GM12878 (cell line): ENCODE measurements at regions not wholly inside any gene's neighbourhood (a gene's known extent, or its start where the extent isn't known, plus 50 kb on each side); places are given as distances from the start of the nearest gene placed in this dataset.

ENCODE experiments used
- CTCF ChIP-seq, 3 experiments: IDR thresholded peaks in 2 of 3; conservative IDR thresholded peaks in 1 of 3; 2 replicates each; pipeline ENCODE4 v1.5.1; 2011; ENCODE audit warnings: low read depth in 3 of 3, low read length in 3 of 3, mild to moderate bottlenecking in 3 of 3, control low read depth in 2 of 3, moderate library complexity in 2 of 3, inconsistent platforms in 1 of 3, mixed read lengths in 1 of 3; ENCODE audit not compliant: control insufficient read depth in 2 of 3, insufficient read depth in 1 of 3; ENCODE audit errors: extremely low read depth in 1 of 3
- EP300 ChIP-seq, 2 experiments: fragments of 150-350 bp in 1 of 2; IDR thresholded peaks; 2 replicates each; pipeline ENCODE4 v1.6.1; 2011 to 2012; ENCODE audit warnings: low read depth in 2 of 2, low read length in 2 of 2, borderline replicate concordance in 1 of 2, improper control_type of control experiment in 1 of 2, inconsistent platforms in 1 of 2; ENCODE audit not compliant: control insufficient read depth in 1 of 2
- FOS ChIP-seq: IDR thresholded peaks from 3 replicates; pipeline ENCODE4 v1.6.1; 2011; ENCODE audit warnings: borderline replicate concordance; ENCODE audit not compliant: insufficient read length; ENCODE audit errors: extremely low read depth
- FOXM1 ChIP-seq: IDR thresholded peaks from 2 replicates; pipeline ENCODE4 v1.6.1; 2012; ENCODE audit warnings: low read depth, mild to moderate bottlenecking, inconsistent platforms, low read length, moderate library complexity
- POLR2A ChIP-seq: IDR thresholded peaks from 2 replicates; pipeline ENCODE4 v1.6.1; 2011; ENCODE audit warnings: low read depth, mild to moderate bottlenecking, low read length
- POLR2AphosphoS2 ChIP-seq: IDR thresholded peaks from 2 replicates; pipeline ENCODE4 v1.6.1; 2011; ENCODE audit warnings: low read depth, mild to moderate bottlenecking, low read length, improper control_type of control experiment, moderate library complexity
- POLR2AphosphoS5 ChIP-seq: IDR thresholded peaks from 2 replicates; pipeline ENCODE4 v1.6.1; 2011; ENCODE audit warnings: mild to moderate bottlenecking, low read length, inconsistent platforms
- SMC3 ChIP-seq: IDR thresholded peaks from 2 replicates; pipeline ENCODE4 v1.6.1; 2011; ENCODE audit warnings: low read length, improper control_type of control experiment, borderline replicate concordance
- SRF ChIP-seq, 2 experiments: IDR thresholded peaks; 2 replicates each; pipeline ENCODE4 v1.6.1; 2011; ENCODE audit warnings: low read depth in 2 of 2, low read length in 2 of 2, mild to moderate bottlenecking in 1 of 2, moderate library complexity in 1 of 2
- TAF1 ChIP-seq: IDR thresholded peaks from 2 replicates; pipeline ENCODE4 v1.6.1; 2011; ENCODE audit warnings: mild to moderate bottlenecking, low read depth, low read length, borderline replicate concordance
- YY1 ChIP-seq: IDR thresholded peaks from 2 replicates; pipeline ENCODE4 v1.6.1; 2011; ENCODE audit warnings: low read depth, mild to moderate bottlenecking, low read length
- ZBTB4 ChIP-seq: fragments of 450-650 bp; formaldehyde crosslinking; IDR thresholded peaks from 2 replicates; pipeline ENCODE4 v1.4.0; 2022; ENCODE audit warnings: mild to moderate bottlenecking, moderate library complexity

- TF ChIP-seq EP300 (IDR thresholded peaks at IDR 0.05; ENCODE audit: borderline replicate concordance in 1 of 2, control insufficient read depth in 1 of 2, low read depth in 2 of 2, low read length in 2 of 2) (no peak), SMC3 (no peak), CTCF (IDR thresholded peaks at IDR 0.05 in 2 of 3, conservative IDR thresholded peaks at IDR 0.05 in 1 of 3; ENCODE audit: control insufficient read depth in 2 of 3, extremely low read depth in 1 of 3, insufficient read depth in 1 of 3, low read depth in 3 of 3, low read length in 3 of 3) (no peak), TAF1 (no peak), FOS (no peak), POLR2A (no peak), SRF (IDR thresholded peaks at IDR 0.05; ENCODE audit: low read depth in 2 of 2, low read length in 2 of 2) (no peak), ZBTB4 (CRISPR knock-in tag) (no peak), POLR2AphosphoS2 (no peak), FOXM1 (no peak), POLR2AphosphoS5 (no peak), YY1 (no peak)
These were observed 152.2 kb upstream of the SLC38A2 start for GRCh38 chr12:46524778-46525177.
